H1 (cell line): ENCODE measurements at regions not wholly inside any gene's neighbourhood (a gene's known extent, or its start where the extent isn't known, plus 50 kb on each side); places are given as distances from the start of the nearest gene placed in this dataset.

Experiments
- ATF3 ChIP-seq: IDR thresholded peaks from 2 replicates; pipeline ENCODE4 v1.6.1; 2011; ENCODE audit warnings: low read depth, mild to moderate bottlenecking, low read length; ENCODE audit not compliant: insufficient read depth
- EP300 ChIP-seq, 2 experiments: IDR thresholded peaks; 1 replicate in 1 of 2; 2 replicates in 1 of 2; pipeline ENCODE4 v1.6.1; 2011 to 2012; ENCODE audit warnings: low read depth in 2 of 2, low read length in 2 of 2, mild to moderate bottlenecking in 2 of 2, borderline replicate concordance in 1 of 2, inconsistent platforms in 1 of 2, moderate library complexity in 1 of 2
- HDAC2 ChIP-seq, 2 experiments: fragments of 300-600 bp in 1 of 2; sonication (generic) in 1 of 2; IDR thresholded peaks; 2 replicates each; pipeline ENCODE4 v1.6.1; 2011 to 2012; ENCODE audit warnings: low read depth in 2 of 2, low read length in 2 of 2, mild to moderate bottlenecking in 2 of 2, moderate library complexity in 2 of 2, borderline replicate concordance in 1 of 2, inconsistent platforms in 1 of 2
- JUN ChIP-seq: IDR thresholded peaks from 2 replicates; pipeline ENCODE4 v1.6.1; 2011; ENCODE audit warnings: low read depth, mild to moderate bottlenecking, improper control_type of control experiment, low read length
- MAFK ChIP-seq: IDR thresholded peaks from 2 replicates; pipeline ENCODE4 v1.6.1; 2012; ENCODE audit warnings: low read depth, mild to moderate bottlenecking, improper control_type of control experiment, low read length
- NANOG ChIP-seq: IDR thresholded peaks from 2 replicates; pipeline ENCODE4 v1.6.1; 2011; ENCODE audit warnings: low read length, low read depth, mild to moderate bottlenecking, inconsistent platforms; ENCODE audit not compliant: insufficient read depth, poor library complexity, severe bottlenecking
- POLR2A ChIP-seq, 2 experiments: IDR thresholded peaks; 1 replicate in 1 of 2; 2 replicates in 1 of 2; pipeline ENCODE4 v1.6.1; 2011; ENCODE audit warnings: low read depth in 2 of 2, low read length in 2 of 2, mild to moderate bottlenecking in 2 of 2; ENCODE audit errors: control extremely low read depth in 1 of 2
- POLR2AphosphoS5 ChIP-seq: IDR thresholded peaks from 2 replicates; pipeline ENCODE4 v1.6.1; 2011; ENCODE audit warnings: low read depth, low read length
- SAP30 ChIP-seq: fragments of 300-600 bp; sonication (generic); IDR thresholded peaks from 2 replicates; pipeline ENCODE4 v1.7.1; 2012; ENCODE audit warnings: low read length, moderate library complexity, mild to moderate bottlenecking, inconsistent platforms; ENCODE audit not compliant: insufficient read depth, insufficient replicate concordance
- SP1 ChIP-seq: IDR thresholded peaks from 2 replicates; pipeline ENCODE4 v1.6.1; 2011; ENCODE audit warnings: low read depth, low read length
- SP4 ChIP-seq: IDR thresholded peaks from 2 replicates; pipeline ENCODE4 v1.6.1; 2012; ENCODE audit warnings: low read length, inconsistent platforms
- YY1 ChIP-seq: IDR thresholded peaks from 2 replicates; pipeline ENCODE4 v1.6.1; 2011; ENCODE audit warnings: low read depth, mild to moderate bottlenecking, low read length
- TF ChIP-seq, protein P1 (sequence below), 3 experiments: IDR thresholded peaks; 1 replicate in 2 of 3; 2 replicates in 1 of 3; pipeline versions ENCODE4 v1.5.1 to v1.6.1; 2011; ENCODE audit warnings: low read length in 3 of 3, mild to moderate bottlenecking in 3 of 3, inconsistent platforms in 2 of 3, low read depth in 1 of 3, moderate library complexity in 1 of 3; ENCODE audit not compliant: insufficient read depth in 1 of 3; ENCODE audit errors: control extremely low read depth in 1 of 3

- TF ChIP-seq, protein P1, sequence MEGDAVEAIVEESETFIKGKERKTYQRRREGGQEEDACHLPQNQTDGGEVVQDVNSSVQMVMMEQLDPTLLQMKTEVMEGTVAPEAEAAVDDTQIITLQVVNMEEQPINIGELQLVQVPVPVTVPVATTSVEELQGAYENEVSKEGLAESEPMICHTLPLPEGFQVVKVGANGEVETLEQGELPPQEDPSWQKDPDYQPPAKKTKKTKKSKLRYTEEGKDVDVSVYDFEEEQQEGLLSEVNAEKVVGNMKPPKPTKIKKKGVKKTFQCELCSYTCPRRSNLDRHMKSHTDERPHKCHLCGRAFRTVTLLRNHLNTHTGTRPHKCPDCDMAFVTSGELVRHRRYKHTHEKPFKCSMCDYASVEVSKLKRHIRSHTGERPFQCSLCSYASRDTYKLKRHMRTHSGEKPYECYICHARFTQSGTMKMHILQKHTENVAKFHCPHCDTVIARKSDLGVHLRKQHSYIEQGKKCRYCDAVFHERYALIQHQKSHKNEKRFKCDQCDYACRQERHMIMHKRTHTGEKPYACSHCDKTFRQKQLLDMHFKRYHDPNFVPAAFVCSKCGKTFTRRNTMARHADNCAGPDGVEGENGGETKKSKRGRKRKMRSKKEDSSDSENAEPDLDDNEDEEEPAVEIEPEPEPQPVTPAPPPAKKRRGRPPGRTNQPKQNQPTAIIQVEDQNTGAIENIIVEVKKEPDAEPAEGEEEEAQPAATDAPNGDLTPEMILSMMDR (IDR thresholded peaks at IDR 0.05; ENCODE audit: control extremely low read depth in 1 of 3, insufficient read depth in 1 of 3, low read depth in 1 of 3, low read length in 3 of 3), result no peak
- TF ChIP-seq NANOG (no peak), YY1 (no peak), JUN (no peak), POLR2AphosphoS5 (no peak), SAP30 (no peak), SP4 (no peak), SP1 (no peak), MAFK (no peak), EP300 (IDR thresholded peaks at IDR 0.05; ENCODE audit: borderline replicate concordance in 1 of 2, low read depth in 2 of 2, low read length in 2 of 2) (no peak), POLR2A (IDR thresholded peaks at IDR 0.05; ENCODE audit: control extremely low read depth in 1 of 2, low read depth in 2 of 2, low read length in 2 of 2) (no peak), ATF3 (no peak), HDAC2 (IDR thresholded peaks at IDR 0.05; ENCODE audit: borderline replicate concordance in 1 of 2, low read depth in 2 of 2, low read length in 2 of 2) (no peak)
These were observed 291.1 kb downstream of the DIO2 start for GRCh38 chr14:79920180-79920692.
